Keratinocyte (primary cell): ENCODE measurements at regions not wholly inside any gene's neighbourhood (a gene's known extent, or its start where the extent isn't known, plus 50 kb on each side); places are given as distances from the start of the nearest gene placed in this dataset.

ENCODE experiments used
- DNase-seq: peaks from one replicate; pipeline ENCODE4 v3.0.0-alpha.2; 2011; ENCODE audit warnings: low read depth, missing footprints, low spot score
- FAIRE-seq: peaks from 2 replicates; lab custom pipeline; 2011; peaks lifted over from hg19 to GRCh38; lab: Jason Lieb, UNC
- H2AFZ ChIP-seq: 2 replicates; pipeline ENCODE4 v1.6.0; 2012; ENCODE audit warnings: low read length, control low read depth, inconsistent platforms; ENCODE audit not compliant: control insufficient read depth
- H3K27ac ChIP-seq: 2 replicates; pipeline ENCODE4 v1.5.1; 2011; ENCODE audit warnings: low read length; ENCODE audit not compliant: control insufficient read depth, insufficient read depth
- H3K27me3 ChIP-seq: 3 replicates; pipeline ENCODE4 v1.6.0; 2011; ENCODE audit warnings: low read length; ENCODE audit not compliant: control insufficient read depth, insufficient read depth; ENCODE audit errors: extremely low read depth
- H3K36me3 ChIP-seq, 2 experiments: 2 replicates in 1 of 2; 3 replicates in 1 of 2; pipeline ENCODE4 v1.5.1; 2011; ENCODE audit warnings: low read length in 2 of 2, mild to moderate bottlenecking in 1 of 2; ENCODE audit not compliant: control insufficient read depth in 2 of 2, insufficient read depth in 2 of 2; ENCODE audit errors: extremely low read depth in 1 of 2
- H3K4me1 ChIP-seq: 3 replicates; pipeline ENCODE4 v1.5.1; 2011; ENCODE audit warnings: low read length; ENCODE audit not compliant: control insufficient read depth, insufficient read depth; ENCODE audit errors: extremely low read depth
- H3K4me2 ChIP-seq: 3 replicates; pipeline ENCODE4 v1.6.0; 2011; ENCODE audit warnings: low read depth, low read length; ENCODE audit not compliant: control insufficient read depth, insufficient read depth; ENCODE audit errors: extremely low read depth
- H3K4me3 ChIP-seq, 3 experiments: fragments of 200-600 bp in 1 of 3; sonication (generic) in 1 of 3; 2 replicates in 2 of 3; 3 replicates in 1 of 3; pipeline ENCODE4 v1.5.1; 2011 to 2016; ENCODE audit warnings: low read length in 3 of 3, mild to moderate bottlenecking in 3 of 3, control low read depth in 2 of 3, inconsistent platforms in 1 of 3, low read depth in 1 of 3, mixed read lengths in 1 of 3, mixed run types in 1 of 3, moderate library complexity in 1 of 3; ENCODE audit not compliant: control insufficient read depth in 2 of 3, insufficient read depth in 2 of 3; ENCODE audit errors: extremely low read depth in 1 of 3
- H3K79me2 ChIP-seq: 2 replicates; pipeline ENCODE4 v1.6.0; 2012; ENCODE audit warnings: low read length; ENCODE audit not compliant: control insufficient read depth, insufficient read depth
- H3K9ac ChIP-seq: 3 replicates; pipeline ENCODE4 v1.6.0; 2011; ENCODE audit warnings: low read length; ENCODE audit not compliant: control insufficient read depth, insufficient read depth; ENCODE audit errors: extremely low read depth
- H3K9me1 ChIP-seq: 3 replicates; pipeline ENCODE4 v1.6.0; 2011; ENCODE audit warnings: low read length; ENCODE audit not compliant: control insufficient read depth, insufficient read depth; ENCODE audit errors: extremely low read depth
- H3K9me3 ChIP-seq: 2 replicates; pipeline ENCODE4 v1.5.1; 2012; ENCODE audit warnings: low read depth, low read length; ENCODE audit not compliant: control insufficient read depth
- H4K20me1 ChIP-seq: 3 replicates; pipeline ENCODE4 v1.6.0; 2011; ENCODE audit warnings: low read length; ENCODE audit not compliant: control insufficient read depth, insufficient read depth; ENCODE audit errors: extremely low read depth
- CTCF ChIP-seq, 3 experiments: IDR thresholded peaks in 1 of 3; conservative IDR thresholded peaks in 1 of 3; optimal IDR thresholded peaks in 1 of 3; 2 replicates in 2 of 3; 3 replicates in 1 of 3; pipeline versions ENCODE3 to v1.5.1; 2011; ENCODE audit warnings: low read length in 3 of 3, mild to moderate bottlenecking in 3 of 3, moderate library complexity in 2 of 3, control low read depth in 1 of 3, inconsistent platforms in 1 of 3; ENCODE audit not compliant: insufficient read depth in 2 of 3; ENCODE audit errors: extremely low read depth in 1 of 3
- EZH2 ChIP-seq: IDR thresholded peaks from one replicate; pipeline ENCODE4 v1.6.1; 2012; ENCODE audit warnings: inconsistent platforms, mild to moderate bottlenecking, low read length, moderate library complexity
- dilution Hi-C: fragments of 300-500 bp; cut with MboI; formaldehyde crosslinking; loops from one replicate; pipeline ENCODE4 v1.7.0; 2020; ENCODE audit warnings: low sequenced_read_pairs; ENCODE audit not compliant: extremely low pct_ligation_motif_present

GRCh38 chr22:47571616-47572015 is 809.2 kb downstream of the TBC1D22A start:
- Histone ChIP-seq H3K9ac (no peak overlapping the region), H3K9me1 (no peaks in the 10 kb centered on the region), H3K27me3 (no peaks in the 10 kb centered on the region), H3K4me2 (no peak overlapping the region), H3K36me3 (no peaks in the 10 kb centered on the region), H4K20me1 (no peaks in the 10 kb centered on the region), H3K79me2 (no peaks in the 10 kb centered on the region), H3K27ac (no peak overlapping the region), H3K4me3 (no peak overlapping the region), H2AFZ (no peak overlapping the region), H3K9me3 (peaks cover 2% of the 10 kb centered on the region), H3K4me1 (no peaks in the 10 kb centered on the region)
- FAIRE-seq (no peak), DNase-seq (no peak)
- dilution Hi-C loops: no loop called here
- TF ChIP-seq EZH2 (no peak), CTCF (optimal IDR thresholded peaks at IDR 0.05 in 1 of 3, IDR thresholded peaks at IDR 0.05 in 1 of 3, conservative IDR thresholded peaks at IDR 0.05 in 1 of 3; ENCODE audit: extremely low read depth in 1 of 3, insufficient read depth in 2 of 3, low read length in 3 of 3) (no peak)

GRCh38 chr22:47570851-47571250 is 808.4 kb downstream of the TBC1D22A start:
- FAIRE-seq: no peak
- H3K4me2 ChIP-seq: no peak overlapping the region

More at GRCh38 chr22:47570851-47571250, 808.4 kb downstream of the TBC1D22A start:
- H3K9me3 ChIP-seq: peaks cover 2% of the 10 kb centered on the region
- no peak overlapping the region for H3K27ac ChIP-seq
- no peak for DNase-seq
- H3K27me3 ChIP-seq: no peaks in the 10 kb centered on the region
- H3K4me1 ChIP-seq: no peaks in the 10 kb centered on the region
- H3K9me1 ChIP-seq: no peaks in the 10 kb centered on the region
- H3K4me3 ChIP-seq: no peak overlapping the region
- H2AFZ ChIP-seq: no peak overlapping the region
- H4K20me1 ChIP-seq: no peaks in the 10 kb centered on the region
- dilution Hi-C loops: no loop called here
- TF ChIP-seq CTCF (optimal IDR thresholded peaks at IDR 0.05 in 1 of 3, IDR thresholded peaks at IDR 0.05 in 1 of 3, conservative IDR thresholded peaks at IDR 0.05 in 1 of 3; ENCODE audit: extremely low read depth in 1 of 3, insufficient read depth in 2 of 3, low read length in 3 of 3) (no peak), EZH2 (no peak)
- no peak overlapping the region for H3K9ac ChIP-seq
- H3K79me2 ChIP-seq: no peaks in the 10 kb centered on the region
- H3K36me3 ChIP-seq: no peaks in the 10 kb centered on the region
